GM18858 (cell line): ENCODE measurements at regions not wholly inside any gene's neighbourhood (a gene's known extent, or its start where the extent isn't known, plus 50 kb on each side); places are given as distances from the start of the nearest gene placed in this dataset.

Experiments
- ATAC-seq: cut with Tn5 transposase; IDR thresholded peaks from one replicate; pipeline ENCODE4 v1.9.1; 2021; ENCODE audit not compliant: unreplicated experiment

GRCh38 chr14:62081951-62082350, 319.7 kb downstream of the SNAPC1 start:
- ATAC-seq, result no peak

- ATAC-seq, result no peak
Observed at GRCh38 chr14:62082779-62083178, 320.6 kb downstream of the SNAPC1 start.

- ATAC-seq, result no peak
Observed at GRCh38 chr14:62084020-62084419, 321.8 kb downstream of the SNAPC1 start.

- no peak for ATAC-seq
Observed at GRCh38 chr14:62087191-62087590, 325.0 kb downstream of the SNAPC1 start.

- ATAC-seq, result no peak
Observed at GRCh38 chr14:62093736-62094135, 331.5 kb downstream of the SNAPC1 start.

GRCh38 chr14:62097072-62097471, 334.9 kb downstream of the SNAPC1 start:
- ATAC-seq, result no peak

- no peak for ATAC-seq
Observed at GRCh38 chr14:62097824-62098223, 335.6 kb downstream of the SNAPC1 start.

GRCh38 chr14:62098357-62098756, 336.1 kb downstream of the SNAPC1 start:
- no peak for ATAC-seq

GRCh38 chr14:62099091-62099490, 336.9 kb downstream of the SNAPC1 start:
- ATAC-seq, result no peak

GRCh38 chr14:62101189-62101588, 339.0 kb downstream of the SNAPC1 start:
- no peak for ATAC-seq

- no peak for ATAC-seq
Observed at GRCh38 chr14:62101673-62102348, 339.6 kb downstream of the SNAPC1 start.

GRCh38 chr14:62102349-62102725, 340.1 kb downstream of the SNAPC1 start:
- ATAC-seq, result no peak

- no peak for ATAC-seq
Observed at GRCh38 chr14:62103464-62103863, 341.2 kb downstream of the SNAPC1 start.

GRCh38 chr14:62110941-62111340, 348.7 kb downstream of the SNAPC1 start:
- ATAC-seq, result no peak

- ATAC-seq, result peak; percentile 97
Observed at GRCh38 chr14:62117010-62117750, 355.0 kb downstream of the SNAPC1 start.

GRCh38 chr14:62117751-62118105, 355.5 kb downstream of the SNAPC1 start:
- no peak for ATAC-seq

- no peak for ATAC-seq
Observed at GRCh38 chr14:62118461-62118860, 356.2 kb downstream of the SNAPC1 start.

GRCh38 chr14:62118871-62119270, 356.7 kb downstream of the SNAPC1 start:
- ATAC-seq, result no peak

GRCh38 chr14:62123961-62124360, 361.7 kb downstream of the SNAPC1 start:
- no peak for ATAC-seq

GRCh38 chr14:62125793-62126192, 363.6 kb downstream of the SNAPC1 start:
- ATAC-seq, result no peak

- ATAC-seq, result peak; percentile 77
Observed at GRCh38 chr14:62126879-62127478, 364.8 kb downstream of the SNAPC1 start.

- no peak for ATAC-seq
Observed at GRCh38 chr14:62130441-62130840, 368.2 kb downstream of the SNAPC1 start.
